Stimulated activated CD8-positive, alpha-beta memory T cell treated with anti-CD3 and anti-CD28 coated beads, Interleukin-15, amount 100 ng/mL, for 24 hours (primary cell): ENCODE measurements at regions not wholly inside any gene's neighbourhood (a gene's known extent, or its start where the extent isn't known, plus 50 kb on each side); places are given as distances from the start of the nearest gene placed in this dataset.
"Not testable (repeated sequence)": the region's sequence is repeated elsewhere in the genome, so short reads cannot be mapped to it uniquely, and the experiment has no call there.

Experiments used
- DNase-seq: peaks from one replicate; pipeline ENCODE4 v3.0.0-alpha.2; 2020; ENCODE audit warnings: low read depth

GRCh38 chr3:118766306-118766669 lies 268.4 kb downstream of the IGSF11 start:
- DNase-seq = no peak

GRCh38 chr3:118772036-118772435 lies 262.6 kb downstream of the IGSF11 start:
- no peak for DNase-seq

GRCh38 chr3:118772547-118773011 lies 262.1 kb downstream of the IGSF11 start:
- no peak for DNase-seq

GRCh38 chr3:118775021-118775420 lies 259.6 kb downstream of the IGSF11 start:
- no peak for DNase-seq

- no peak for DNase-seq
Measured at GRCh38 chr3:118778201-118778600, 256.4 kb downstream of the IGSF11 start.

- DNase-seq = no peak
Measured at GRCh38 chr3:118781232-118781631, 253.4 kb downstream of the IGSF11 start.

GRCh38 chr3:118781839-118782238 lies 252.8 kb downstream of the IGSF11 start:
- DNase-seq = no peak

- no peak for DNase-seq
Measured at GRCh38 chr3:118782755-118783202, 251.9 kb downstream of the IGSF11 start.

GRCh38 chr3:118785415-118785814 lies 249.2 kb downstream of the IGSF11 start:
- DNase-seq = no peak

- DNase-seq = no peak
Measured at GRCh38 chr3:118791246-118791645, 243.4 kb downstream of the IGSF11 start.

GRCh38 chr3:118792191-118792590 lies 242.5 kb downstream of the IGSF11 start:
- DNase-seq = no peak

- DNase-seq = no peak
Measured at GRCh38 chr3:118793176-118793575, 241.5 kb downstream of the IGSF11 start.

- DNase-seq = no peak
Measured at GRCh38 chr3:118799303-118799702, 235.3 kb downstream of the IGSF11 start.

GRCh38 chr3:118801899-118802298 lies 232.7 kb downstream of the IGSF11 start:
- no peak for DNase-seq

- DNase-seq = no peak
Measured at GRCh38 chr3:118802325-118803095, 232.1 kb downstream of the IGSF11 start.

- no peak for DNase-seq
Measured at GRCh38 chr3:118803096-118803476, 231.6 kb downstream of the IGSF11 start.

- DNase-seq = no peak
Measured at GRCh38 chr3:118805007-118805406, 229.6 kb downstream of the IGSF11 start.

GRCh38 chr3:118806423-118806822 lies 228.2 kb downstream of the IGSF11 start:
- DNase-seq = no peak

GRCh38 chr3:118807349-118807748 lies 227.3 kb downstream of the IGSF11 start:
- not testable (repeated sequence) for DNase-seq

GRCh38 chr3:118808723-118809122 lies 225.9 kb downstream of the IGSF11 start:
- no peak for DNase-seq

- no peak for DNase-seq
Measured at GRCh38 chr3:118809696-118810498, 224.7 kb downstream of the IGSF11 start.

GRCh38 chr3:118810499-118811035 lies 224.1 kb downstream of the IGSF11 start:
- DNase-seq = no peak

- no peak for DNase-seq
Measured at GRCh38 chr3:118811236-118811732, 223.4 kb downstream of the IGSF11 start.
